GM19099 (cell line): ENCODE measurements at regions not wholly inside any gene's neighbourhood (a gene's known extent, or its start where the extent isn't known, plus 50 kb on each side); places are given as distances from the start of the nearest gene placed in this dataset.

Experiments used
- POLR2A ChIP-seq: IDR thresholded peaks from 3 replicates; pipeline ENCODE4 v1.6.1; 2011; ENCODE audit warnings: low read depth; ENCODE audit not compliant: insufficient read length; ENCODE audit errors: extremely low read depth

GRCh38 chr1:224565611-224566406 is 50.3 kb upstream of the CNIH3 start:
- no peak for TF ChIP-seq POLR2A
